GM23248 (cell line): ENCODE measurements at regions not wholly inside any gene's neighbourhood (a gene's known extent, or its start where the extent isn't known, plus 50 kb on each side); places are given as distances from the start of the nearest gene placed in this dataset.

Experiments
- EZH2 ChIP-seq: fragments of 200-600 bp; sonication (generic); IDR thresholded peaks from 2 replicates; pipeline ENCODE4 v1.6.1; 2018; ENCODE audit warnings: antibody characterized with exemption, mild to moderate bottlenecking; ENCODE audit not compliant: insufficient read depth, poor library complexity, severe bottlenecking
- EZH2phosphoT487 ChIP-seq: fragments of 200-600 bp; sonication (generic); IDR thresholded peaks from 2 replicates; pipeline ENCODE4 v1.6.1; 2018; ENCODE audit warnings: antibody characterized with exemption, moderate library complexity, mild to moderate bottlenecking, low read depth; ENCODE audit not compliant: insufficient read depth

- TF ChIP-seq EZH2 (no peak), EZH2phosphoT487 (no peak)
Observed at GRCh38 chr9:18317896-18318295, 156.1 kb upstream of the ADAMTSL1 start.
